GM18499 (cell line): ENCODE measurements at regions not wholly inside any gene's neighbourhood (a gene's known extent, or its start where the extent isn't known, plus 50 kb on each side); places are given as distances from the start of the nearest gene placed in this dataset.

Source experiments
- ATAC-seq: cut with Tn5 transposase; IDR thresholded peaks from one replicate; pipeline ENCODE4 v1.9.1; 2021; ENCODE audit warnings: moderate number of reproducible peaks; ENCODE audit not compliant: insufficient read depth, unreplicated experiment

DNA sequence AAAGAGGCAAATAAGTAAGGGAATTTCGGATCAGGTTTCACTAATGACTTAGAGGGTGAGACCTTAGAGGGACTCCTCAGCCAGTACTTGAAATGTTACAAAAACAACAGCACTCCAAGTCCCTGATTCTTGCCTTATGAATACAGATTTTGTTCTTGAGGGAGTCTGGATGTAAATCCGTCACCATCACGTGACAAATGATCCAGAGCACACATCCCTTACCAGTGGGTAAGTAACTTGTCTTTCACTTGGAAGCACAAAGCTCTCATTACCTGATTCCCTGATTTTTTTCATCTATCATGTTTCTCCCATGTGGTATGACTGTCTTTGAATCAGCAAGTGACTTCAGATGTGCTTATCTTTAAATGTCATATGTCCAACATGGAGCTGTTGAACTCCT is 595.3 kb upstream of the POU3F2 start:
- no peak for ATAC-seq

DNA sequence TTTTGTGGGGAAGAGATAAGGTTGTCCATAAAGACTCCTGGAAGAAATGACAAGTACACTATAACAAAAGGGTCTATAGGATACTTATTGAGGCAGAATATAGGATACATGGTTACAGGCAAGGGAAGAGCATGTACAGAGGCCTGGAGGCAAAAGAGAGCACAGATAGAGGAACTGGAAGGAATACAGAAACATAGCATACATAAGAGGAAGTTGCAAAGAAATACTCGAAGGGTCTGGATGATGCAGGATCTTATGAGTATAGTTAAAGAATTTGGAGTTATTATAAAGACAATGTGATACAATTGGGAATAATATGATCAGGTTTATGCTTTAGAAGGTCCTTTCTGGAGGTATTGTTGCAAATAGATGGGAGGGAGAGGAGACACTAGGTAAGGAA is 592.7 kb upstream of the POU3F2 start:
- ATAC-seq, result no peak

GRCh38 chr6:98254624-98255023 is 579.8 kb upstream of the POU3F2 start:
- ATAC-seq, result no peak

DNA sequence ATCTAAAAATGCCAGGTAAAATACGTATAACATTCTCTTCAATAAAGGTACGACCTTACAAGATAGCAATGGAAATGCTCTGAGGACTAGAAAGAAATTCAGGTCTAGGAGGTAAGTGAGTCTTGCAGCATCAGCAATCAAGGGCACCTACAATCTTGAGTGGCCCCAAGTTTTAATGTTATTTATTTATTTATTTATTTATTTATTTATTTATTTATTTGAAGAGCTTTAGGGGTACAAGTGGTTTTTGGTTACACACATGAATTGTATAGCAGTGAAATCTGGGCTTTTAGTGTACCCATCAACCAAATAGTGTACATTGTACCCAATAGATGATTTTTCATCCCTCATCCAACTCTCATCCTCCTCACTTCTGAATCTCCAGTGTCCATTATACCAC is 574.0 kb upstream of the POU3F2 start:
- ATAC-seq, result no peak

DNA sequence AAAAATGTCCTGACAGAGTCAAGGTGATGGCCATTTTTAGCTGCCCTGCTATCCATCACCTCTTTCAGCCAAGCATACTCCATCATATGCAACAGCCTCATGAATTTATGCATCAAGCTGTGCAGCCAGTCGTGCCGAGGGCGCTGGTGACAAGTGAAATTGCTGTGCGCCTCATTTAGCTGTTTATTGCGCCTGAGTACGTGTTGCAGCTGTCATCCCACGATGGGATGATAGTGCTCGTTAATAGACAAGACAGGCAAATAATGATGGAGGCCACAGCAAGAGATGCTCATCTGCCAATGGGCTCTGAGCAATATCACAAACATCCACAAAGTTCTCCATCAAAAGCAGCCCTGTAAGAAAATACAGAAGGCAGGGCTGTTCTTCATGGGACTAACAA is 562.3 kb upstream of the POU3F2 start:
- ATAC-seq, result no peak

DNA sequence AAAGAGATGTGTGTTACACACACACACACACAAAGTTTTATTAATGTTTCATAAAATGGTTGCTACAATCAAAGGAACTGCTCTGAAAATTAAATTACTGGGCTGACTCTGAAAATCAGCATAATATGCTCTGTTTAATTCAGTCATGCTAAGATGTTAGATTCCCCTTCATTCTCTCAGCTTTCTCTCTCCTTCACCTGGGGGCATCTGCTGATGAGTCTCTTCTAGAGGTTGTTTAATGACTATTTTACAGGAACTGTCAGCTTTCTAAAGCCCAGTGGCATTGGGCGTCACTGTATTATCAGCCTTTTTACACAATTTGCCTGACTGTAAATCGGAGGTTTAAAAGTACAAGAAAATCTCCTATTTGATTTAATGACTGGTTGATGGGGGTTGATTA is 559.7 kb upstream of the POU3F2 start:
- ATAC-seq, result no peak

GRCh38 chr6:98280492-98280891 is 553.9 kb upstream of the POU3F2 start:
- no peak for ATAC-seq

DNA sequence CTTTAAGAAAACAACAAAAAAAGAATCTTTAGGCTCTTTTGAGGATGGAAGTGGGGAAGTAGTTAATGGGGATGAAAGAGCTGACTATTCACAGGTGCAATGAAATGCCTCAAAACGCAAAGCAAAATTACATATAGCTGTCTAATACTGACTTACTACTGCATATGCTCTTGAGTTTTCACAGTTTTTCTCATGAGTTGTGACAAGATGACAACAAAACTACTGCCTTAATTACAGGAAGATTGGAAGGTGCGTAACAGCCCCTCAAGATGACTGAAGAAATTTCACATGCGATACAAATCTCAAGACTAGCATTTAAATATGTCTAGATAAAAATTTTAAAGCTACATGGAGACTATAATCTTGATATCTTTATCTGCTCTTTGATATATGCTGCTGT is 547.8 kb upstream of the POU3F2 start:
- ATAC-seq, result no peak

- ATAC-seq, result no peak
Observed at GRCh38 chr6:98287876-98288275, 546.5 kb upstream of the POU3F2 start.

DNA sequence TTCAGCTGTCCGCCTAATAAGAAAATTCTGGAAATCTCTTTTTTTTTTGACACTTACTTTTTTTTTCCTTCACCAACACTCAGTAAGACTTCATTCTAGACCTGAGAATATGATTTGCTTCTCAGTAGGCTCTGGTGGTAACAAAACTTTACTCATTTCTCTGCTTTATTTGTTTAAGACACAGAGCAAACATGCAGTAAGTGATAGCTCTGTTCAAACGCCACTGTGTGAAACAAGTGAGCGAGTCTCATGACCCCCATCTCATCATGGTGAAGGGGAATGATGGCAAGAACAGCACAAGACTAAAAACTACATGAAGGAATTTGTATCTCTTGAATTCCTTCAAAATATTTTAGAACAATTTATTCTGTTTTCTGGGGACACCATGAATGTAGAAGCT is 541.6 kb upstream of the POU3F2 start:
- no peak for ATAC-seq

GRCh38 chr6:98295515-98296175 is 538.7 kb upstream of the POU3F2 start:
- no peak for ATAC-seq

DNA sequence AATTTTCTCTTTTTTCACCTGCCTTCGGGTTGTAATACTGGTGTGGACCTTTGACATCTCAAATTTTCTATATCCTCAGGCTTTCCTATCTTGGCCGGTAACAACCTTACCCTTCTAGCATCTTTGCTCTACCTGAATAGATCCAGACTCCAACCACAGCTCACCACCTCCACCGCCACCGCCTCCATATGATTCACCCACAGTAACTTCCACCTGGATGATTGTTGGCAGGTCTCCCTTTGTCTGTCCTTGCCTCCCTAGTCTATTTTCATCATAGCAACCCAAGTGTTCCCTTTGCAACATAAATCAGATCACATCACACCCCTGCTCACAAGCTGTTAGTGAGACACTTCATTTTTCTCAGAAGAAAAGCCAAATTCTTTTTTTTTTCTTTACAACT is 525.8 kb upstream of the POU3F2 start:
- no peak for ATAC-seq

GRCh38 chr6:98310443-98310842 is 523.9 kb upstream of the POU3F2 start:
- no peak for ATAC-seq

DNA sequence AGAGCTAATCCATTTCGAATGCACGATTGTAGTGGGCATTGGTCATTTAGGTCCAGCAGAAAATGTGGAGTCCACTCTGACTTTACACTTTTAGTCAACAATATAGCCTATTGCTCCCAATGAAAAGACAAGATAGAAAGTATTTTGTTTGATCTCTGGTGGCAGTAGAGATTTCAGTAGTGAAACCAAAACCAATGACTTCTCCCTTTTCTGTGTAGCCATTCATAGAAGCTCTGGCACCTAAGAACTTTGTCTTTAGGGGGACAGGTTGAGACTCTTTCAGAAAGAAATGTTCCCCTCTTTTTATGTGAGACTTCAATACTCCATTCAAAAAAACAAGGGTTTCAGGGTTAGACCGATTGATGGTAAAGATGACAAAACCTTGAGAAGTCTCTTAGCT is 510.8 kb upstream of the POU3F2 start:
- ATAC-seq, result peak; percentile 91

GRCh38 chr6:98324446-98324845 is 509.9 kb upstream of the POU3F2 start:
- no peak for ATAC-seq

- ATAC-seq, result no peak
Observed at GRCh38 chr6:98325366-98325765, 509.0 kb upstream of the POU3F2 start.

- ATAC-seq, result no peak
Observed at GRCh38 chr6:98333273-98333672, 501.1 kb upstream of the POU3F2 start.

DNA sequence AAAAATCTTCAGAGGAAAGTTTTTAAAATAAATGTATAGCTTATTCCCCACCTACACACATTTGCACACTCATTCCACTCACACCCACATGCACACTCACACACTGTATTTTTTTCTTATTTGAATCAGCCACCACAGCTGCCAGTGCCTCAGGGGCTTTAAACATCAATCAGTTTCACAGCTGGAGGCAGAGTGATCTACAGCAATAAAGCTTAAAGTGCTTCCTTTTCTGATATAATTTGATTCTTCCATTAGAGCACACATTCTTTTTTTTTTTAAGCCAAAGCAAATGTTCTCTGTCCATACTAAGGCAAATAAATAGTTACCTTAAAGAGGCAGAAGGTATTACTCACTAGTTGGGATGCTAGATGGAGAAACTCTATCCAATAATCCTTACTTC is 498.8 kb upstream of the POU3F2 start:
- ATAC-seq, result no peak

GRCh38 chr6:98339506-98339905 is 494.9 kb upstream of the POU3F2 start:
- no peak for ATAC-seq

- ATAC-seq, result no peak
Observed at GRCh38 chr6:98343004-98343403, 491.4 kb upstream of the POU3F2 start.

- ATAC-seq, result no peak
Observed at GRCh38 chr6:98343797-98344196, 490.6 kb upstream of the POU3F2 start.

DNA sequence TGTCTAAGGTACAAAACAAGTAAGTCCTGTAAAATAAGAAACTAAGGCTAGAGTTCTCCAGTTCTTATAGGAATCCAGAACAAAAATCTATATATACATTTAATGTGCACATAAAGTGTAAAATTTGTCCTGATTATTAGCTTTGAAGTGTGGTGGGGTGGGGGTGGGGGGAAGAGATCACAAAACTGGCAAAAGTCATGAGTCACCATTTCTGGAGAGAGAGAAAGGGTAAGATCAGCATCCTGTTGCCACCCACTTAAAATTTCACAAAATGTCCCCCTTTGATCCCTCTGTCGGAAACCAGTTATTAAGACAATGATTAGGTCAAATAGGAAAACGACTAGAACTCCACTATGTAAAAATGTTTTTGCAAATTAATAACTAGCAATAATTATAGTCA is 482.0 kb upstream of the POU3F2 start:
- ATAC-seq, result no peak

DNA sequence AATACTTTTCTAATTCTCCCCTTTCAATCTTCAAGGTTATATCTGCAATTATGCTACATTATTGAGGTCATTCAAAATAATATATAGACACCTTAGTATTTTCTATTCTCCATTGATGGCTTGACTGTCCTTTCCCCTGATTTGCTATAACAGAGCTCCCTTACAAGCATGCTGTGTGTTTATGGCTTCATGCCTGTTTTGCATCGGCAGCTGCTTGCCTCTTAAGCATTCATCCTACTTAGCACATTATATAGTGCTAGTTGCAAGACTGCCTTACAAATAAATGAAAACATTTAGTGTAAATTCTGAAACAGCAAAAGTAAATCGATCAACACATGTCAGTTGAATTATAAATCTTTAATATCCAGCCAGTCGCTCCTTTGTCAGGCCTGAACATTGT is 476.2 kb upstream of the POU3F2 start:
- ATAC-seq, result no peak
